Left cardiac atrium (tissue), 4 donors: ENCODE measurements at regions not wholly inside any gene's neighbourhood (a gene's known extent, or its start where the extent isn't known, plus 50 kb on each side); places are given as distances from the start of the nearest gene placed in this dataset.

Experiments
- ATAC-seq, 2 donors: fragments of 200-7000 bp; cut with Tn5 transposase; one replicate each; pipeline ENCODE4 v1.9.1; 2020; ENCODE audit warnings: mild to moderate bottlenecking in 2 of 2, moderate library complexity in 2 of 2
- DNase-seq: peaks from one replicate; pipeline ENCODE4 v3.0.0-alpha.2; 2020
- intact Hi-C, 2 donors: fragments of 100-400 bp; cut with DNase I; formaldehyde crosslinking; loops; one replicate each; pipeline versions ENCODE4 v1.14.1 to v1.15.1; 2022 to 2023
- donor health status: DM: no; HTN: yes; CAD: no.
- donor health status: DM: no; HTN: yes; CAD: no; lungs with severe emphysema.
- donor health status: DM: yes; HTN: yes; CAD: no.
- donor health status: Dilated cardiomyopathy.

GRCh38 chr2:29974086-29974485 is 52.7 kb upstream of the ALK start:
- ATAC-seq (no peak), DNase-seq (no peak)
- intact Hi-C loops: no loop called here

GRCh38 chr2:29977284-29977683 is 55.9 kb upstream of the ALK start:
- no peak for ATAC-seq
- intact Hi-C loops: no loop called here
- DNase-seq: no peak

DNA sequence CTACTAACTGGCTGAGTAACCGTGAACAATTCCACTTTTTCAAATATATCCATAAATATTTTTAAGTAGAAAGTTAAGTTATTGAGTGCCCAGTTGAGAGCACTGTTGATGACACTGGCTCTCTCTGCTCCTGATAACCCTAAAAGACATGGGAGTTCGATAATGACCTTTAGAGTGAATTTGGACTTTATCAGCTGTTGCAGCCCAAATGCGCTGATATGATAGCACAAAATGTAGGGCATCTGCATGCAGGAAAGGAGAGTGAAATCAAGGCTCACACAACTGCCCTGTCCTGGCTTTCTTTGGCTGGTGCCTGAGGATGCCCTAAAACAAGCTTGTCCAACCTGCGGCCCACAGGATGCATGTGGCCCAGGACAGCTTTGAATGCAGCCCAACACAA is 60.0 kb upstream of the ALK start:
- no peak for ATAC-seq
- DNase-seq: no peak
- intact Hi-C loops: no loop called here

- intact Hi-C loops: no loop called here
- DNase-seq (no peak), ATAC-seq (no peak)
Measured at GRCh38 chr2:29983308-29983707, 61.9 kb upstream of the ALK start.

- no peak for ATAC-seq
Measured at GRCh38 chr2:29987146-29987545, 65.8 kb upstream of the ALK start.

DNA sequence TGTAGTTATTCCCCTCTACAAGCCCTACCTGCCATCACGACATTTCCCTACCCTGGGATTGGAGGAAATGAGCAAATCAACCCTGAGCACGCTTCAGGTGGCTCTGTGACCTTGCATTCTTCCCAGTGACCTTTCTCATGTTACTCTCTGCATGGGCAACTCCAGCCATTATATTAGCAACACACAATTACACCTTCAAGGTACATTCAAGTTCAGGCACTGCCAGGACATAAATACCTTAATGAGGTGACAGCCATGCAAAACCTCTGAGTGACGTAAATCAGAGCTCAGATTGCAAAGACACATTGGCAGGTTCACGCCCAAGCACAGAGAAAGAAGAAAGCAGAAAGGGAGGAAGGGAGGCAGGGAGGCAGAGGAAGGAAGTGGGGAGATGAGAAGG is 68.7 kb upstream of the ALK start:
- no peak for ATAC-seq
- no peak for DNase-seq
- intact Hi-C loops: no loop called here

More at GRCh38 chr2:29987146-29987545, 65.8 kb upstream of the ALK start:
- no peak for DNase-seq
- intact Hi-C loops: no loop called here

- ATAC-seq: no peak
- intact Hi-C loops: no loop called here
- no peak for DNase-seq
Measured at GRCh38 chr2:29991086-29991485, 69.7 kb upstream of the ALK start.

GRCh38 chr2:29995241-29995640 is 73.9 kb upstream of the ALK start:
- intact Hi-C loops: no loop called here
- DNase-seq (no peak), ATAC-seq (no peak)

- ATAC-seq: no peak
- no peak for DNase-seq
- intact Hi-C loops: no loop called here
Measured at GRCh38 chr2:30003128-30003527, 81.7 kb upstream of the ALK start.

GRCh38 chr2:30022444-30023071 is 101.2 kb upstream of the ALK start:
- ATAC-seq: no peak
- no peak for DNase-seq
- intact Hi-C loops: loop anchor here in 1 of 2 donors (10.0 kb wide), 1 partner anchor 1068 kb away; no protein-coding TSS in a partner anchor

GRCh38 chr2:30024281-30024680 is 102.9 kb upstream of the ALK start:
- intact Hi-C loops: loop anchor here (2.0 to 10.0 kb wide), 2 partner anchors 101 to 1069 kb away; no protein-coding TSS in a partner anchor
- ATAC-seq: no peak
- no peak for DNase-seq

DNA sequence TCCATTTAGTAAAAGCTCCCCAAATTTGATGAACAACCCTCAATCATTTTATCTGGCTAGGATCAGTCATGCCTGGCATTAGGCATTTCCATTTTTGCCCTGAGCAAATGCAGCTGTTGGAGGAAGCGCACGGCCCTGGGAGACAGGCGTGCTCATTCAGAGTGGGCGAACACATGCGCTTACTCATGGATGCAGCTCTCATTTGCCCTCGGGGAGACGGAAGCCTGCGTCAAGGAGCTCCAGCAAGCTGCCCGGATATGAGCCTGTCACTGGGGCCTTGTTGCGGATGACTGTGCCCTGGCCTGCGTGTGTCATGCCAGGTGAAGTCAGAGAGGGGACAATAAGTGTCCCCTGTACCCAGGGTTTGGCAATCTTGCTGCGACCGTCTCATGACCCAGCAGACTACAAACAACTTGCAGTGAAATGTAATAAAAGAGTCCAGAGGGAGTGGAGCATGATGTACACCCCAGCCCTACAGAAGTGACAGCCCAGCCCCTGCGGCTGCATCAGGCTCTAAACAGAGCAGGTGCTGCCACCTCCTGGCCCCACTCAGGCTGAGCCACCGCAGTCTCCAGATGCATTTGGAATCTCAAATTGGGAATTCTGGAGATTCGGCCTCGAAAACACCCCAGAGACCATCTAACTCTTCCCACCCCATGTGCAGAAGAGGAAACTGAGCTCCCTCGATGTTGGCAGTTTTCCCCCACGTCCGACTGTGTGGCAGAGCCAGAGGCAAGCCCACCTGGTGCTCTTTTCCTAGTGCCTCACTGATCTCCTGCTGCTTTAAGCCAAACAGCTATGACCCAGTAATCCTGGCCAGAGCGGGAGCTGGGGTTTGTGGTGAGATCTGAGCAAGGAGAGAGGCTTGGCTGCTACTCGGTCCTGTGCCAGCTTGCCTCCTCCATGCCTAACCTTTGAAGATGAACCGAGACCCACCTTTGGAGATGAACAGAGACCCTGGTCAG is 105.0 kb upstream of the ALK start:
- DNase-seq (peak; percentile 45), ATAC-seq (peak; percentile 79 to 82)
- intact Hi-C loops: loop anchor here in 1 of 2 donors (5.0 to 10.0 kb wide), 2 partner anchors 104 to 1072 kb away; partner anchors contain the start of gene ALK

DNA sequence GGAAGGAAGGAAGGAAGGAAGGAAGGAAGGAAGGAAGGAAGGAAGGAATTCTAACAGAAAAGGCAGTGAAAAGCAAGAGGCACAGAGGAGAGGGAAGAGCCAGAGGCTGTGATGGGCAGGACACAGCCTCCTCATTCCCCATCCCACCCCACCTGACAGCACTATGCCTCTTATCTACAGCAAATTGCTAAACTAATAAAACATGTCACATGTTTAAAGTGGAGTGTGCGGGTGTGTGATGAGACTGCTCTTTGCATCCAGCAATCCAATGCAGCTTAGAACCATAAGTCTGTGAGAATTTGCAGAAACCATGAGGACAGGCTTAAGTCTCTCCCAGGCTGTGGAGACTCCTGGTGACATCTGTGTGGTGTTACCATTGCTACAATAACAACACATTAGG is 108.4 kb upstream of the ALK start:
- intact Hi-C loops: loop anchor here in 1 of 2 donors (5.0 to 10.0 kb wide), 2 partner anchors 108 to 1075 kb away; partner anchors contain the start of gene ALK
- ATAC-seq: no peak
- DNase-seq: no peak

DNA sequence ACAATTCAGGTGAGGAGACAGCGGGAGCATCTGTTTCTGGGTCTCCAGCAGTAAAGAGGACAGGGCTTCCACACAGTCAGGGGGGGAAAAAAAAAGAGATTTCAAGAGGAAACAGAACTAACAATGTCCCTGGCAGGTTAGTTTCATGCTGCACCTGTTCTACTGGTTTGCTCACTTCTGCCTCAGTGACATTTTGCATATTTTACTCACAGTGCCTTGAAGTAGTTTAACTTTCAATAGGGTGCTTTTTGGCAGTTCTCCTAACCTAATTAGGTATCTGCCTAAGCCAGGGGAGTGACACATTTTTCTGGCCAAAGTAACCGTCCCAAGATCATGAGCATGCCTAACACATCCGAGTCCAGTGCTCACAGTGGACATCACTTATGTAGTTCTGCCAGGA is 109.0 kb upstream of the ALK start:
- intact Hi-C loops: no loop called here
- DNase-seq: no peak
- no peak for ATAC-seq

GRCh38 chr2:30031184-30031583 is 109.8 kb upstream of the ALK start:
- intact Hi-C loops: no loop called here
- ATAC-seq (no peak), DNase-seq (no peak)

GRCh38 chr2:30034052-30034775 is 112.6 kb upstream of the YPEL5 start:
- no peak for ATAC-seq
- no peak for DNase-seq
- intact Hi-C loops: no loop called here

GRCh38 chr2:30037016-30037415 is 109.8 kb upstream of the YPEL5 start:
- DNase-seq (no peak), ATAC-seq (no peak)
- intact Hi-C loops: no loop called here

DNA sequence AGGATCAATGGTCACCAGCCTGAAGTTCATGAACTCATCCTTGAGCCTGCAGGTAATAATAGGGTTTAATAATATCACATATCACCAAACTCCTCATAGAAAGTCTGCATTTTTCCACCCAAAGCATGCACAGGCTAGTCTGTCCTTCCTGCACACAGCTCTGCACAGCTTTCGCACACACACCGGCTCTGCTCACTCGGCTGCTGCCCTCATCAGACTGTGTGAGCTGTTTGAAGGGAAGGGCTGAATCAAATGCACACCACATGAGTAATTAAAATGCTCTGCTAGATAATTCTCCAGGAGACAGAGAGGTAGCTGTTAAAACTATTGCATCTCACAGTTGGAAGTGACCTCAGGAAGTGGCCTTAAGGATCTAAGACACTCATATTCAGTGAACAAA is 108.4 kb upstream of the YPEL5 start:
- ATAC-seq (no peak), DNase-seq (no peak)
- intact Hi-C loops: no loop called here

DNA sequence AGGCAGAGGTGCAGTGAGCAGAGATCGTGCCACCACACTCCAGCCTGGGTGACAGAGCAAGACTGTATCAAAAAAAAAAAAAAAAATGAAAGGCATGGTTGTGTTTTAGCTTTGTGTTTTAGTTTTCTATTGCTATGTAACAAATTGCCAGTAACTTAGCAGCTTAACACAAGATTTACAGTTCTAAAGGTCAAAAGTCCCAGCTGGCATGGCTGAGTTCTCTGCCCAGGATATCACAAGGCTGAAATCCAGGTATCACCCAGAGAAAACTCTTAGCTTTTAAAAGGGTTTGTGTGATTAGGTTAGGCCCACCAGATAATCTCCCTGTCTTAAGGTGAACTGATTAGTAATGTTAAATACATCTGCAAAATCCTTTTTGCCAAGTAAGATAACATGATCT is 107.7 kb upstream of the YPEL5 start:
- intact Hi-C loops: no loop called here
- DNase-seq (no peak), ATAC-seq (no peak)

DNA sequence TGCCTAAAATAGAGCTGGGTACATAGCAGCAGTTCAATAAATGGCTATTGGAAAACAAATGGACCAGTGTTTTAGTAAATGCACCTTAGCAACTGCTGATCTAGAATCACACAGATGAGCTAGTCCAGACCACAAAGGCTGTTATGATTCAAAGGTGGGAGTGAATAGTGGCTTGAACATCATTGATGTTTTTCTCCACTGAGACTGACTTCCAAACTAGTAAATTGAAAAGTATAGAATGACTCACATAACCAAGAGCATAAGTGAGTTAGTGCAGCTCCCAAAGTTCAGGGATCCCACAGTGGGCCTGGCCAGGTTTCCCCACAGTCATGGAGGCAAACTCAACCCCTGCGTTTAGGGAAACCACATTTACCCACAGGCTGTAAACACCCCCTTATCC is 106.7 kb upstream of the YPEL5 start:
- intact Hi-C loops: no loop called here
- ATAC-seq (no peak), DNase-seq (no peak)
